ENCODE measurements at regions not wholly inside any gene's neighbourhood (a gene's known extent, or its start where the extent isn't known, plus 50 kb on each side); places are given as distances from the start of the nearest gene placed in this dataset.

DNA sequence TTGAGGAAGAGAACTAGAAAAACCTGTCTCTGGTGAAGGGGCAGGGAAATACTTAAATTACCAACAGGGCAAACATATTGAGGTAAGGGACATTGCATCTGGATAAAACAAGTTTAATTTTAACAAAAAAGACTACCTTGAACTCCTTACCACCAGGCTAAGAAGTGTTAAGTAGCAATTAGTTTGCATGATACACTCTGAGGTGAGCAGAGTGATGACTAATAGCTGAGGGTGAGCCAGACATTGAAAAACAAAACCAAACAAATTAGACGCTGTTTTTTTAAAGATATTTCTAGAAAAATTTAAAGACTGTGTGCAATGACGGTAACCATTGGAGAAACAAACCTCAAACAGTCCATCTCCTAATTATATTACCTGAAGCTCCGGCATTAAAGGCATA is 105.9 kb downstream of the ANKRD7 start:
- no peak overlapping the region for H3K9ac ChIP-seq (ENCODE audit: low read depth, low read length)
- no peaks in the 10 kb centered on the region for H3K27me3 ChIP-seq (ENCODE audit: control insufficient read depth, insufficient read depth, low read length)
- H3K4me1 ChIP-seq (ENCODE audit: control insufficient read depth, insufficient read depth, low read length): peaks cover 3% of the 10 kb centered on the region
- no peaks in the 10 kb centered on the region for H3K9me3 ChIP-seq (ENCODE audit: control insufficient read depth, insufficient read depth, low read length)
- H3K4me3 ChIP-seq (ENCODE audit: low read depth, low read length): no peak overlapping the region
- no peaks in the 10 kb centered on the region for H3K36me3 ChIP-seq (ENCODE audit: control insufficient read depth, insufficient read depth, low read length)

DNA sequence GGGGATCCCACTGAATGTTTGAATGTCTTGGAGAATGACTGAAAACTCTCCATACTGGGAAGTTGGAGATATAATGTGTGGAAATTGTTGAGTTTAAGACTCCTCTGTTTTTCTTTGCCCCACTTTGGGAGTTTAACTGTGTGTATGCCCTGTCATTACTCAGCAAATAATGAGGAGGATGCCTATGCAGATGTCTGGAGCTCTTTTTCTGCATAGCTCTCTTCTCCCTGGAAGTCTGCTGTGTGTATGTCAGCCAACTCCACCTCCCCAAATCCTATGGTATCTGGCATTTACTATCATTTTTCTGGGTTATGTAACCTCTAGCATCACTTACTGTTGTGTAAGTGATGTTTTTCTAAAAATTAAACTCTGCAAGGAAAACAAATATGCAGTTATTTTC is 122.2 kb downstream of the ANKRD7 start:
- H3K9me3 ChIP-seq (ENCODE audit: control insufficient read depth, insufficient read depth, low read length): no peaks in the 10 kb centered on the region
- H3K4me1 ChIP-seq (ENCODE audit: control insufficient read depth, insufficient read depth, low read length): no peaks in the 10 kb centered on the region
- no peak overlapping the region for H3K4me3 ChIP-seq (ENCODE audit: low read depth, low read length)
- no peaks in the 10 kb centered on the region for H3K36me3 ChIP-seq (ENCODE audit: control insufficient read depth, insufficient read depth, low read length)
- H3K27me3 ChIP-seq (ENCODE audit: control insufficient read depth, insufficient read depth, low read length): no peaks in the 10 kb centered on the region
- H3K9ac ChIP-seq (ENCODE audit: low read depth, low read length): no peak overlapping the region

DNA sequence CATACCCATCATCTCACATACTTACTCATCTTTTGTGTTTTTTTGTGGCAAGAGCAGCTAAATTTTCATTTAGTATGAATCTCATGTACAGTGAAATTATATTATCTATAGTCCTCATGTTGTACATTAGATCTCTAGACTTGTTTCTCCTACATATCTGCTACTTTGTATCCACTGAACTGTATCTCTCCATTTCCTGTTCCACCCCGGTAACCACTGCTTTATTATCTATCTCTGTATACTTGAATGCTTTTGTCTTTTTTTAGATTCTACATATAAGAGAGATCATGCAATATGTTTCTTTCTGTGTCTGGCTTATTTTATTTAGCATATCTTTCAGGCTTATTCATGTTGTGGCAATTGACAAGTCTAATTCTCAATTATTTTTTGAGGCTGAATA is 125.1 kb downstream of the ANKRD7 start:
- Histone ChIP-seq H3K9me3 (ENCODE audit: control insufficient read depth, insufficient read depth, low read length) (no peaks in the 10 kb centered on the region), H3K4me3 (ENCODE audit: low read depth, low read length) (no peak overlapping the region), H3K9ac (ENCODE audit: low read depth, low read length) (no peak overlapping the region), H3K4me1 (ENCODE audit: control insufficient read depth, insufficient read depth, low read length) (no peaks in the 10 kb centered on the region), H3K36me3 (ENCODE audit: control insufficient read depth, insufficient read depth, low read length) (no peaks in the 10 kb centered on the region), H3K27me3 (ENCODE audit: control insufficient read depth, insufficient read depth, low read length) (no peaks in the 10 kb centered on the region)

DNA sequence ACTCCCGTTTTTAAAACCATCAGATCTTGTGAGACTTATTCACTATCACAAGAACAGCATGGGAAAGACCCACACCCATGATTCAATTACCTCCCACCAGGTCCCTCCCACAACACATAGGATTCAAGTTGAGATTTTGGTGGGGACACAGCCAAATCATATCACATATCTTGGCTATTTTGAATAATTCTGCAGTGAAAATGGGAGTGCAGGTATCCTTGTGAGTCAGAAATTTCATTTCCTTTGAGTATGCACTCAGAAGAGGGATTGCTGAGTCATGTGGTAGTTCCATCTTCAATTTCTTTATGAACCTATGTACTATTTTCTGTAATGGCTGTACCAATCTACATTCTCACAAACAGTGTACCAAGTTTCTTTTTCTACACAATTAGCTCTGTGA is 125.8 kb downstream of the ANKRD7 start:
- H3K36me3 ChIP-seq (ENCODE audit: control insufficient read depth, insufficient read depth, low read length): no peaks in the 10 kb centered on the region
- H3K4me1 ChIP-seq (ENCODE audit: control insufficient read depth, insufficient read depth, low read length): no peaks in the 10 kb centered on the region
- H3K9ac ChIP-seq (ENCODE audit: low read depth, low read length): no peak overlapping the region
- no peak overlapping the region for H3K4me3 ChIP-seq (ENCODE audit: low read depth, low read length)
- no peaks in the 10 kb centered on the region for H3K27me3 ChIP-seq (ENCODE audit: control insufficient read depth, insufficient read depth, low read length)
- H3K9me3 ChIP-seq (ENCODE audit: control insufficient read depth, insufficient read depth, low read length): no peaks in the 10 kb centered on the region

DNA sequence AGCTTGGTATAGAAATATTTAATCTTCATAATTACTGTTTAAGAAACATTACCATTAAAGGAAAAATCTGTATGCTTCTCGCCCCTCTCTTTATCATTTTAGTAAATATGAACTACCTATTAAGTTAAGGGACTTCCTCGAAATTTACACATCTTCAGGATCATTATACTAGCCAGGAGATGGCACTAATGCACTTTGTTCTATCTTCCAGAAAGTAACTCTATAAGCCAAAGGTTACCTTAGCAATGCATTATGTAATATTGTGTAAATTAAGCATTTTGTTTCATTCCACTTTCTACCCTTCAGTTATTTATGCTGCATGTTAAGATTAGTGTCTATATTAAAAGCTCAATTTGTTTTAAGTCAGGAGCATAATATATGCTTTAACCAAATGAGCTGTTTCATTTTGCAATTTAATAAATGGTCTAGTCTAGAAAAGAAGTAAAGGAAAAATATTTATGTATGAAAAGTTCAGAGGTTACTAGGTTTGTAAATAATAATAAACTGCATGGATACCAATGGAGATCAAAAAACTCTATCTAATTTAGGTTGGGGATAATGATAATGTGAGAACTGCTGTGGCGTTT is 128.5 kb downstream of the ANKRD7 start:
- no peaks in the 10 kb centered on the region for H3K4me1 ChIP-seq (ENCODE audit: control insufficient read depth, insufficient read depth, low read length)
- no peak overlapping the region for H3K9ac ChIP-seq (ENCODE audit: low read depth, low read length)
- no peaks in the 10 kb centered on the region for H3K36me3 ChIP-seq (ENCODE audit: control insufficient read depth, insufficient read depth, low read length)
- H3K9me3 ChIP-seq (ENCODE audit: control insufficient read depth, insufficient read depth, low read length): no peaks in the 10 kb centered on the region
- H3K4me3 ChIP-seq (ENCODE audit: low read depth, low read length): no peak overlapping the region
- no peaks in the 10 kb centered on the region for H3K27me3 ChIP-seq (ENCODE audit: control insufficient read depth, insufficient read depth, low read length)

DNA sequence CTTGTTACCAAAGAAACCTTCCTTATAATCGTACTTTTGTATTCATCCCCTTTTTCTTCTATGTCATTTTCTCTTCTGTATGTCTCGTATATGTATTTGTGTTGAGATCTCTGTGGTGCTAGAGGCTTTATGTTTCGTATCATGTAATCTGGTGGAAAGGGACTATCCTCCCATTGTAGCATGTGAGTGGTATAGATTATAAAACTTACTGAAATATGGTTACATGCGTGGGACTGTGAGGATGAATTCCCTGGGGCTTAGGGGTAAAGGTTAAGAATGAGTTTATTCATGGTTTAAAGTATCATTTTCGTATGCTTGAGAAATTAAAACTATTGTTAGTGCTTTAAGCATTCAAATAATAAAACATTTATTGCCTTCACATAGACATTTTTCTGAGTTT is 141.9 kb downstream of the ANKRD7 start:
- no peaks in the 10 kb centered on the region for H3K27me3 ChIP-seq (ENCODE audit: control insufficient read depth, insufficient read depth, low read length)
- H3K9ac ChIP-seq (ENCODE audit: low read depth, low read length): no peak overlapping the region
- H3K9me3 ChIP-seq (ENCODE audit: control insufficient read depth, insufficient read depth, low read length): no peaks in the 10 kb centered on the region
- no peaks in the 10 kb centered on the region for H3K4me1 ChIP-seq (ENCODE audit: control insufficient read depth, insufficient read depth, low read length)
- no peak overlapping the region for H3K4me3 ChIP-seq (ENCODE audit: low read depth, low read length)
- H3K36me3 ChIP-seq (ENCODE audit: control insufficient read depth, insufficient read depth, low read length): no peaks in the 10 kb centered on the region

DNA sequence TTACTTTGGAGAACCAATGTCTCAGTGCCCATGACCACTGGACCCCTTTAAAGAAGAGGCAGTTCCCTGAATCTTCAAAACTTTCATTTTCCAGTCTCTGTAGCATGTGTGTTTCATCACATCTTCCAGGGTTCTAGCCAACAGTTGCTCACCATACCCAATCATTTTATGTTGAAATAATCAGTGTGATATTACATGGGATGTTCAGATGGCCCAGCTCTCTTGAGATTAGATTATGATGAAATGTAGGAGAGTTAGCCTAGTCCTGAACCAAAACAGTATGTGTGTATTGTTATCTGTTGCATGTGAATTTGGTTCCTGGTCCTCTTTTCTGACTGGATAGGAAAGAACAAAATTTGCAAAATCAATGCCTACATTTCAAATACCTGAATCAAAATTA is 144.5 kb downstream of the ANKRD7 start:
- Histone ChIP-seq H3K27me3 (ENCODE audit: control insufficient read depth, insufficient read depth, low read length) (no peaks in the 10 kb centered on the region), H3K9me3 (ENCODE audit: control insufficient read depth, insufficient read depth, low read length) (no peaks in the 10 kb centered on the region)

DNA sequence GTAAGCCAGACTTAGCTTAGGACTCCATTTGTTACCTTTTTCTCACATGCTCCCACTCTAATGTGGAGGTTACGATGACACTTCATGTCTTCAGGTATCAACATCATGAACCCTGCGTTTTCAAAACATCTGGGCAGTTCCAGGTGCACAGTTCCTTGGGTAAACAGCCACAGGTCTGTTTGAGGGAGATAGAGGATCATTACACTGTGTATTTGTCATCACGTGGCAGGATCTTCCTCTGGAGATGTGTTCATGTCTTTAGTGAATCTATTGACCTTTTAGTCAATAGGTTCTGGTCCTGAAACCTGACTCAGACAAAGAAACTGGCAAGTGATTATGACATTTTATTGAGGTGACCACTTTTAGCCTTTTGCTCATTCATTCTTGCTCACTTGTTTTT is 145.5 kb downstream of the ANKRD7 start:
- Histone ChIP-seq H3K36me3 (ENCODE audit: control insufficient read depth, insufficient read depth, low read length) (no peaks in the 10 kb centered on the region), H3K9ac (ENCODE audit: low read depth, low read length) (no peak overlapping the region), H3K4me3 (ENCODE audit: low read depth, low read length) (no peak overlapping the region), H3K4me1 (ENCODE audit: control insufficient read depth, insufficient read depth, low read length) (no peaks in the 10 kb centered on the region), H3K27me3 (ENCODE audit: control insufficient read depth, insufficient read depth, low read length) (no peaks in the 10 kb centered on the region), H3K9me3 (ENCODE audit: control insufficient read depth, insufficient read depth, low read length) (no peaks in the 10 kb centered on the region)

More for the DNA sequence above, 144.5 kb downstream of the ANKRD7 start:
- Histone ChIP-seq H3K36me3 (ENCODE audit: control insufficient read depth, insufficient read depth, low read length) (no peaks in the 10 kb centered on the region), H3K4me3 (ENCODE audit: low read depth, low read length) (no peak overlapping the region), H3K4me1 (ENCODE audit: control insufficient read depth, insufficient read depth, low read length) (no peaks in the 10 kb centered on the region), H3K9ac (ENCODE audit: low read depth, low read length) (no peak overlapping the region)

DNA sequence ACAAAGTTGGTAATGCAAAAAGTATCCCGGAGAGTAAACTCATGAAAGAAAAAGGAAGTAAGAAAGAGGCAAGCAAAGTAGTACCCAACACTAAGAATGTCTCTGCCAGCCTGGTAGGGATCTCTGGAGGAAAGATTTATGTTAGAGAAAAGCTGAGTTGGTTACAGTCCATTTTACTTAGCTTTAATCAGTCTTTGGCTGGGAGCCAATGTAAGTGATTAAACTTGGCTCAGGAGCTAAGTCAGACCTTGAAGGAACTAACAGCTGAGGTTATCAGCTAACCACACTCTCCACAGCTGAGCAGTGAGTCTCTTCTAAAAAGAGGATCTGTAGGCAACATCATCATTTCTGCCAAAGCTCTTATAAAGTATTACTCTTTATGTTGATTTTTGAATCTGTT is 148.0 kb downstream of the ANKRD7 start:
- H3K4me1 ChIP-seq (ENCODE audit: control insufficient read depth, insufficient read depth, low read length): no peaks in the 10 kb centered on the region
- H3K27me3 ChIP-seq (ENCODE audit: control insufficient read depth, insufficient read depth, low read length): no peaks in the 10 kb centered on the region
- H3K9ac ChIP-seq (ENCODE audit: low read depth, low read length): no peak overlapping the region
- no peak overlapping the region for H3K4me3 ChIP-seq (ENCODE audit: low read depth, low read length)
- H3K9me3 ChIP-seq (ENCODE audit: control insufficient read depth, insufficient read depth, low read length): no peaks in the 10 kb centered on the region
- H3K36me3 ChIP-seq (ENCODE audit: control insufficient read depth, insufficient read depth, low read length): no peaks in the 10 kb centered on the region

DNA sequence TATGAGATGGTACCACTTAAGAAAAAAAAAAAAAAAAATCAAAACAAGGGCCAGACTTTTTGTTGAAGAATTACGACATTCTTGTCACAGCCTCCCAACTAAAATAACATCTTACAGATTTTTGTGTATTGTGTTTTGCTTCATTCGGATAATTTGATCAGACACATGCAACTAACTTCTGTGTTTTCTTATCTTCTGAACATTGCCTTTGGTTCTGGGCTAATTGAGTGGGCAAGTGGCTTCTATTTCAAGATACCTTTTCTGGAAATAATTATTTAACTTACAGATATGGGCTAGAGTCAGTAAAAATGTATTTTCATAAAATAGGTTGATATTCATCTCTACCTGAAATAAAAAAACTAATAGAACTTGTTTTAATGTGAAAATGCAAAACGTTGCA is 165.1 kb downstream of the ANKRD7 start:
- H3K27me3 ChIP-seq (ENCODE audit: control insufficient read depth, insufficient read depth, low read length): no peaks in the 10 kb centered on the region
- no peaks in the 10 kb centered on the region for H3K36me3 ChIP-seq (ENCODE audit: control insufficient read depth, insufficient read depth, low read length)
- no peaks in the 10 kb centered on the region for H3K9me3 ChIP-seq (ENCODE audit: control insufficient read depth, insufficient read depth, low read length)
- H3K9ac ChIP-seq (ENCODE audit: low read depth, low read length): no peak overlapping the region
- H3K4me3 ChIP-seq (ENCODE audit: low read depth, low read length): no peak overlapping the region
- H3K4me1 ChIP-seq (ENCODE audit: control insufficient read depth, insufficient read depth, low read length): no peaks in the 10 kb centered on the region

DNA sequence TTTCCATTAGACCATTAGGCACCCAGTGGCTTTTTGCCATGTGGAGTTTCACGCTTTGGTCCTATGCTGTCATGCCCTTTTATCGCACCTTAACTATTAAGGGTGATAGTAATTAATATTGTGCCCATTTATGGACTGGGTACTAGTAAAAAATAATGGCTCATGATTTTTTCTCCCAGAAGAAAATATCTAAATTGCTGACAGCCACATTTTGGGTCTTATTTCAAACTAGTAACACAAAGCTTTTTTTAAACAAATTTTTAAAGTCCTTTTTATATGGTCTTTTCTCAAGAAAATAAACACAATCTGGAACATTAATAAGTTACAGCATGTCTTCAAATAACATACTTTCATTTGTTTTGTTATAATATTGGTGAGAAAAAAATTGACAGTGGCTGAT is 179.7 kb downstream of the ANKRD7 start:
- Histone ChIP-seq H3K27me3 (ENCODE audit: control insufficient read depth, insufficient read depth, low read length) (no peaks in the 10 kb centered on the region), H3K4me1 (ENCODE audit: control insufficient read depth, insufficient read depth, low read length) (no peaks in the 10 kb centered on the region), H3K9me3 (ENCODE audit: control insufficient read depth, insufficient read depth, low read length) (no peaks in the 10 kb centered on the region), H3K9ac (ENCODE audit: low read depth, low read length) (no peak overlapping the region), H3K4me3 (ENCODE audit: low read depth, low read length) (no peak overlapping the region), H3K36me3 (ENCODE audit: control insufficient read depth, insufficient read depth, low read length) (no peaks in the 10 kb centered on the region)

DNA sequence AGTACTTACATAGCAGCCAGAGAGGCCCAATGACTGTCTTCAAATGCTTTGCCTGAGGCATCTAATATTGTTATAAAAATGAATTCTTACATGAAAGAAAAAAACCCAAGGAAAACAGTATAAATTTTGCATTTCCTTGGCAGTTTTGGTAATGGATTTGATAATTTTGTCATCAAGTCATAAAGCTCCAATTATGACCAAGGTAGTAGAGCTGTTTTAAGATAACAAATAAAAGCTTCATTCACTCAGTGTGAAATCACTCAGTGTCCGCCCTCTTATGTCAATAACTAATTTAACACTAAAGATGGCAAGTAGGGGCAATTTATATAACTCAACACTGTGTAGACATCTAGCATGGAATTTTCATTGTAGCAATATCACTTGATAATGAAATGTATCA is 193.9 kb downstream of the ANKRD7 start:
- Histone ChIP-seq H3K4me3 (ENCODE audit: low read depth, low read length) (no peak overlapping the region), H3K27me3 (ENCODE audit: control insufficient read depth, insufficient read depth, low read length) (no peaks in the 10 kb centered on the region), H3K9me3 (ENCODE audit: control insufficient read depth, insufficient read depth, low read length) (no peaks in the 10 kb centered on the region), H3K9ac (ENCODE audit: low read depth, low read length) (no peak overlapping the region), H3K36me3 (ENCODE audit: control insufficient read depth, insufficient read depth, low read length) (no peaks in the 10 kb centered on the region), H3K4me1 (ENCODE audit: control insufficient read depth, insufficient read depth, low read length) (no peaks in the 10 kb centered on the region)

DNA sequence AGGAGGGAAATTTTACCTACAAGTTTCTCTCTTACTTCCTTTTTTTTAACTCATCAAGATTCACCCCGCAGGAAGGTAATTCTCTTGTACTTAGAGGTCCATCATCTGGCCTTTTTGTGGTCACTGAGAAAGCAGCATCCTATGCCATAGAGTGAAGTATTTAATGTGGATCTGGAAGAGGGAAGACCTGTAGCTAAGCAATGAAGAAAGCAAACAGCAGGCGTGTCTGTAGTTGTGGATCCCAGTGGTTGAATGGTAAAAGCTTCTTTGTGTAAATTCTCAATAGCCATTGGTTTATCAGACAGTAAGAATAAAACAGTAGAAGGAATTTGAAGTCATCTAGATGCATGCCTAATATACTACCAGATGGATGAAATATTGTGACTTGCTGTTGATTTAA is 196.4 kb downstream of the ANKRD7 start:
- H3K4me1 ChIP-seq (ENCODE audit: control insufficient read depth, insufficient read depth, low read length): no peaks in the 10 kb centered on the region
- no peaks in the 10 kb centered on the region for H3K9me3 ChIP-seq (ENCODE audit: control insufficient read depth, insufficient read depth, low read length)
- no peaks in the 10 kb centered on the region for H3K36me3 ChIP-seq (ENCODE audit: control insufficient read depth, insufficient read depth, low read length)
- H3K9ac ChIP-seq (ENCODE audit: low read depth, low read length): no peak overlapping the region
- H3K27me3 ChIP-seq (ENCODE audit: control insufficient read depth, insufficient read depth, low read length): no peaks in the 10 kb centered on the region
- H3K4me3 ChIP-seq (ENCODE audit: low read depth, low read length): no peak overlapping the region
